GM12864 (cell line): ENCODE measurements at regions not wholly inside any gene's neighbourhood (a gene's known extent, or its start where the extent isn't known, plus 50 kb on each side); places are given as distances from the start of the nearest gene placed in this dataset.
A peak's percentile ranks its signal among the peaks of the same experiment; 100 is the strongest.

Source experiments
- DNase-seq: peaks from one replicate; pipeline ENCODE4 v3.0.0-alpha.2; 2011; ENCODE audit warnings: low read depth
- H3K4me3 ChIP-seq: 2 replicates; pipeline ENCODE4 v1.5.1; 2011; ENCODE audit warnings: mild to moderate bottlenecking, low read depth, low read length, control low read depth
- CTCF ChIP-seq: IDR thresholded peaks from 2 replicates; pipeline ENCODE4 v1.5.1; 2011; ENCODE audit warnings: low read depth, mild to moderate bottlenecking, moderate library complexity, low read length, control low read depth, inconsistent platforms; ENCODE audit errors: missing control alignments

GRCh38 chr19:16023146-16023915, 53.0 kb upstream of the TPM4 start:
- no peak for TF ChIP-seq CTCF
- no peak for DNase-seq

GRCh38 chr19:16024266-16025107, 51.8 kb upstream of the TPM4 start:
- TF ChIP-seq CTCF = no peak
- no peak overlapping the region for H3K4me3 ChIP-seq
- no peak for DNase-seq

More at GRCh38 chr19:16023146-16023915, 53.0 kb upstream of the TPM4 start:
- H3K4me3 ChIP-seq = no peak overlapping the region

GRCh38 chr19:16025108-16026101, 50.9 kb upstream of the TPM4 start:
- no peak overlapping the region for H3K4me3 ChIP-seq
- peak; percentile 40 for TF ChIP-seq CTCF
- DNase-seq = no peak

DNA sequence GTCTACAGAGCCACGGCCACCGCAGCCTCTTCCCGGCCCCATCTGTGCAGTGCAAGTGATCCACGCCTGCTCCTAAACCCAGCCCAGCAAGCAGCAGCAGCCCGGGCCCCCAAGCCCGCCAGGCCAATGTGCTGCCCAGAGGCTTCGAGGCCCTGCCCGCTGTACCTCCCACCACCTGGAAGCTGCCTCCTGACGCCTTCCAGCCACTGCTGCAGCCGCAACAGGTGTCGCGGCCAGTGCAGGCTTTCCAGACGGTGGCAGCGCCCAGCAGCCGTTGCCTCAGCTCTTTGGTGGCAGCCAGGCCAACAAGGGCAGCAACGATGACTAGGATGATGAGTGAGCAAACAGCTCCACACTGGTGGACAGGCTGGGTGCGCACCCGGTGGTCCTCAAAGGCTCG, 50.2 kb upstream of the TPM4 start:
- no peak for TF ChIP-seq CTCF
- H3K4me3 ChIP-seq = no peak overlapping the region
- DNase-seq = no peak
